Activated CD4-positive, alpha-beta memory T cell treated with anti-CD3 and anti-CD28 coated beads for 36 hours (primary cell): ENCODE measurements at regions not wholly inside any gene's neighbourhood (a gene's known extent, or its start where the extent isn't known, plus 50 kb on each side); places are given as distances from the start of the nearest gene placed in this dataset.

ENCODE experiments used
- CTCF ChIA-PET: fragments of 350-600 bp; sonication (Branson Sonifier 250); formaldehyde crosslinking; loops from one replicate; lab custom pipeline; 2021; ENCODE audit warnings: antibody characterized with exemption, inconsistent platforms; lab: Charles Lee
- POLR2A ChIA-PET: fragments of 350-600 bp; sonication (Branson Sonifier 250); formaldehyde crosslinking; loops from one replicate; lab custom pipeline; 2021; ENCODE audit warnings: antibody characterized with exemption; lab: Charles Lee
- DNase-seq: peaks from one replicate; pipeline ENCODE4 v3.0.0-alpha.2; 2020
- H3K27ac Mint-ChIP-seq: one replicate; pipeline ENCODE4 v1.8.0; 2021; ENCODE audit warnings: mixed read lengths
- H3K27me3 Mint-ChIP-seq: one replicate; pipeline ENCODE4 v1.8.0; 2021; ENCODE audit warnings: mixed read lengths
- H3K36me3 Mint-ChIP-seq: one replicate; pipeline ENCODE4 v1.8.0; 2021; ENCODE audit warnings: mixed read lengths
- H3K4me1 Mint-ChIP-seq: one replicate; pipeline ENCODE4 v1.8.0; 2021; ENCODE audit warnings: low read depth, mixed read lengths
- H3K4me3 Mint-ChIP-seq: one replicate; pipeline ENCODE4 v1.8.0; 2021; ENCODE audit warnings: mild to moderate bottlenecking, mixed read lengths
- H3K9me3 Mint-ChIP-seq: one replicate; pipeline ENCODE4 v1.8.0; 2021; ENCODE audit warnings: mixed read lengths
- intact Hi-C: fragments of 100-400 bp; cut with micrococcal nuclease; formaldehyde crosslinking; loops from one replicate; pipeline ENCODE4 v1.15.1; 2023

DNA sequence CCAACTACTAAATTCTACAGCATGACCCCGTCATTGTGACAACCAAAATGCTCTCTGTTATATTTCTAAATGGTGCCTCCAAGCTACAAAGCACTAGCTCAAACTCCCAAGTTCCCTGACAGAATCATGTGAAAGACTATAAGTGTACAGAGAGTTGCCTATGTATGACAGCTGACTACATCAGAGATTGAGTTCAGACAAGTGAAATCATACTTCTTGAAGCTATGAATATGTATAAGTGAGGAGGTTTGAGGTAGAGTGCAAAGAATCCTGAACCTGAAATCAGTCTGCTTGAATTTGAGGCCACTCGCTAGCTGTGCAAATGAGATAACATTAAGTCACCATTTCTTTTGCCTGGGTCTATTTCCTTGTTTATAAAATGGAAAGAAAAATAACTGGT lies 63.9 kb upstream of the TP63 start:
- Mint-ChIP-seq H3K27ac (no peak overlapping the region), H3K9me3 (no peaks in the 10 kb centered on the region), H3K4me1 (peaks cover 22% of the 10 kb centered on the region), H3K36me3 (no peaks in the 10 kb centered on the region), H3K27me3 (peaks cover 1% of the 10 kb centered on the region), H3K4me3 (no peak overlapping the region)
- ChIA-PET POLR2A (no interaction called here), CTCF (no interaction called here)
- intact Hi-C loops: no loop called here
- no peak for DNase-seq

DNA sequence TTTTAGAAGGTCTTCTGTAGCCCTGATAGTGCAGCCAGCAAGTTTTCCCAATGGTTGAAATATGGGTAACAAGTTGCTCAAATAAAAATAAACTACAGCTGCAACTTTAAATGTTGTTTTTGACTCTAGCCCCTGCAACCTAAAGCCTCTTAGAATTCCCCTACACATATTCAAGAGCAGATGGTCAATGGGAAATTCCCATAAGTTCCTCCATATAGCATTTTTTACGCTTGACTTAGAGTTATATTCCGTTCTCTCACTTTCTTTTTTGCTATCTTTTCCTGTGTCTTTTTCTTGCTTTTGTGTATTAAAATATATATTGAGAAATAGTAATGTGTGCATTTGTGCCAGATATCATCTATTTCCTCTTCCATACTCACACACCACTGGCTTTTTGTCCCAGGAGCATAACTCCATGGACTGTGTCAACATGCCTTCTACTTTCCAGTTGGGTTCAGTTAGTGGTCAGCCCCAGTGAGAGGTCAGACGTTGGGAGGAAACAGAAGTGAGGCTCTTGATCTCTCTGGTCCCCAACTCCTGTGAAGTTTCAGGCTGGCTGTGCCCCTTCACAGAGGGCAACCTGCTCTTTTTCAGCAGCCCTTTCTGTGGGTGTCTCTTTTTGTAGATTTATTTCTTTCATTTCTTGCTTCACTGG lies 63.3 kb upstream of the TP63 start:
- Mint-ChIP-seq H3K27ac (no peak overlapping the region), H3K27me3 (peaks cover 1% of the 10 kb centered on the region), H3K9me3 (no peaks in the 10 kb centered on the region), H3K4me1 (peaks cover 25% of the 10 kb centered on the region), H3K36me3 (no peaks in the 10 kb centered on the region), H3K4me3 (no peak overlapping the region)
- intact Hi-C loops: no loop called here
- ChIA-PET CTCF (no interaction called here), POLR2A (no interaction called here)
- DNase-seq: no peak

DNA sequence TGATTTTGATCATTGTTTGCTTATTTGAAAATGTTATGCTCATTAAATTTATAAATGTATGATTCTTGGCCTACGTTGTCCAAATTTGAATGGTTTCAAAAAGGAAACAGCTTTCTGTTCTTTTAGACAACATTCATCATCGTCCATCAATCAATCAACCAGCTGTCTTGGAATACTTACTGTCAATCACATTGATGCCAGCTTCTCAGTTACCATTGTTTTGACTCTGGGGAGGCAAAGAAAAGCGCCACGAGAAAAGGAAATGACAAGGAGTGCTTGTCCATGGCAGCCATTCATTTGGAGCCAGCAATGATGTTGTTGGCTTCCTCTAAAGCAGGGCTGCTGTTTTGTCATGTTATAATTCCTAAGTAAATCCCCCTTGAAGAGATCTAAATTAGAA lies 62.2 kb upstream of the TP63 start:
- no peak overlapping the region for H3K27ac Mint-ChIP-seq
- ChIA-PET POLR2A (no interaction called here), CTCF (no interaction called here)
- peaks cover 24% of the 10 kb centered on the region for H3K4me1 Mint-ChIP-seq
- H3K4me3 Mint-ChIP-seq: no peak overlapping the region
- H3K27me3 Mint-ChIP-seq: peaks cover 1% of the 10 kb centered on the region
- no peaks in the 10 kb centered on the region for H3K9me3 Mint-ChIP-seq
- intact Hi-C loops: no loop called here
- DNase-seq: no peak
- H3K36me3 Mint-ChIP-seq: no peaks in the 10 kb centered on the region

DNA sequence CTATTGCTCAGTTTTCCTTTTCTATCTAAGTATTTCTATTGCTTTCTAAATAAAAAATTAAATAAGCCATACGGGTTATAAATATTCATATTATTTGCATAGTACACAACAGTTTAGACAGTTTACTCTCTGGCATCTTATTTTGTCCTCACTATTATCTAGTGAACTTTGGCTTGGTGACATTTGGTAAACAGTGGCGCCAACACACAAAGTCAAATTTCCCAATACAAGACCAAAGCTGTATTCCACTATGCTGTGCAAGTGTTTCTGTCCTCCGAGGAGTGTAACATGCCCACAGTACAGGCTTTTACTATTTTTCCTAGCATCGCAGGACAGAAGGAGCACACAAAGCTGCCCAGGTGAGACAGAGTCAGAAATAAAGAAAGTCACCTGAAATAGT lies 61.7 kb upstream of the TP63 start:
- Mint-ChIP-seq H3K9me3 (no peaks in the 10 kb centered on the region), H3K36me3 (no peaks in the 10 kb centered on the region), H3K4me1 (peaks cover 19% of the 10 kb centered on the region), H3K27ac (no peak overlapping the region), H3K27me3 (peaks cover 1% of the 10 kb centered on the region), H3K4me3 (no peak overlapping the region)
- CTCF ChIA-PET: no interaction called here
- intact Hi-C loops: no loop called here
- POLR2A ChIA-PET: no interaction called here
- DNase-seq: no peak

DNA sequence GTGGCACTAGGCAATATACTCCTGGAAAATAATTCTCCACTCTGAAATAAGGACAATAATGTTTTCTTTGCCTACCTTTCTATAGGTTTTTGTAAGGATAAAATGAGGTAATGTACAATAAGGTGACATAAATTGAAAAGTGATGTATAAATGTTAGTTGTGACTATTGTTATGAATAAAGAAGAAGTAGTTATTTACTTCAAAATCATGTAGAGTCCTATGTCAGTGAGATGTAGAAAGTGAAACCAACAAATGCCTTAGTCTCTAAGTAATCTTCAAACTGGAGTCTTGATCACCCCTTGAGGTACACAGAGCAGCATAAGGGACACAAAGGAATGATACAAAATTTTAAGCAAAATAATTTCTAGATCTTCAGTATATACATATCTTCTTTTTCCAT lies 60.3 kb upstream of the TP63 start:
- Mint-ChIP-seq H3K4me1 (peaks cover 16% of the 10 kb centered on the region), H3K27ac (no peak overlapping the region), H3K9me3 (no peaks in the 10 kb centered on the region), H3K27me3 (peaks cover 1% of the 10 kb centered on the region), H3K4me3 (no peak overlapping the region), H3K36me3 (no peaks in the 10 kb centered on the region)
- POLR2A ChIA-PET: no interaction called here
- DNase-seq: no peak
- intact Hi-C loops: loop anchor here (5.0 to 10.0 kb wide), 2 partner anchors 299 to 354 kb away; no protein-coding TSS in a partner anchor
- CTCF ChIA-PET: no interaction called here

DNA sequence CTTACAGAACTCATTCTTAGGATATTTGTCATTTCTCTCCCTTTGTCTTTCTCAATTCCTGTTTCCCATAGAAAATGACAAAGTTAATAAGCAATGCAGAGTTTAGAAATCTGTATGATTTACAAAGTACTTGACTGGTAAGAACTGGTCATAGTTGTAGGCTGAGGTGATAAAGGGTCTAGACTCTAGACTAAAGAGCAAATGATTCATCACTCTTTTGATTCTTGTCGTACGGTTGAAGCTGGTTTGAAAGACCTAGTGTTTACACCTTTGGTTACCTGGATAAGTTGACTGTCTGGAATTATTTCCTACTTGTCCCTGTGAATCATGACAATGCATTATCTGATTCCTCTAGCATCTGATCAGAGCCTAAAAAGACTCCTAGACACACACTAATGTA lies 58.9 kb upstream of the TP63 start:
- Mint-ChIP-seq H3K36me3 (no peaks in the 10 kb centered on the region), H3K4me3 (no peak overlapping the region), H3K9me3 (no peaks in the 10 kb centered on the region), H3K27me3 (no peaks in the 10 kb centered on the region), H3K27ac (no peak overlapping the region), H3K4me1 (peaks cover 22% of the 10 kb centered on the region)
- DNase-seq: no peak
- ChIA-PET POLR2A (no interaction called here), CTCF (interaction anchor here (1.1 to 1.3 kb wide), 2 partner anchors 43 to 228 kb away, joined by 4 read pairs; no protein-coding TSS in a partner anchor)
- intact Hi-C loops: loop anchor here (1.0 to 10.0 kb wide), 5 partner anchors 15 to 353 kb away; no protein-coding TSS in a partner anchor

DNA sequence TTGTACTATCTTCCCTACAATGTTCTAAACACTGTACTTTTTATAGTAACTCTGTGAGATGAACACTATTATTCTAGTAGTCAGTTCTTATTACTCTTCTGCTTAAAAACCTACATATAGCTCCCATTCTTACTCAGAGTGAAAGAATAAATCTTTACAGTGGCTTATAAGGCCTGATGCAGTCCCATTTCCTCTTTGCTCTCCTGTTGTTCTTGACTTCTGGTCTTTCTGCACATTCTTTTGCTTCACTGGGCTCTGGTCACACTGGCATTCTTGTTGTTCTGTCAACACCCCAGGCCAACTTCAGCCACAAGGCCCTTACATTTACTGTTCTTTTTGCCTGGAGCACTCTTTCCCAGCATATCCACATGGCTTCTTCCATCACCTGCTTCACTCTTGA lies 58.2 kb upstream of the TP63 start:
- no peaks in the 10 kb centered on the region for H3K9me3 Mint-ChIP-seq
- H3K4me1 Mint-ChIP-seq: peaks cover 25% of the 10 kb centered on the region
- H3K36me3 Mint-ChIP-seq: no peaks in the 10 kb centered on the region
- POLR2A ChIA-PET: no interaction called here
- H3K27ac Mint-ChIP-seq: no peak overlapping the region
- intact Hi-C loops: loop anchor here (1.0 to 10.0 kb wide), 5 partner anchors 9 to 352 kb away; no protein-coding TSS in a partner anchor
- no peak for DNase-seq
- no peak overlapping the region for H3K4me3 Mint-ChIP-seq
- no peaks in the 10 kb centered on the region for H3K27me3 Mint-ChIP-seq
- CTCF ChIA-PET: no interaction called here

DNA sequence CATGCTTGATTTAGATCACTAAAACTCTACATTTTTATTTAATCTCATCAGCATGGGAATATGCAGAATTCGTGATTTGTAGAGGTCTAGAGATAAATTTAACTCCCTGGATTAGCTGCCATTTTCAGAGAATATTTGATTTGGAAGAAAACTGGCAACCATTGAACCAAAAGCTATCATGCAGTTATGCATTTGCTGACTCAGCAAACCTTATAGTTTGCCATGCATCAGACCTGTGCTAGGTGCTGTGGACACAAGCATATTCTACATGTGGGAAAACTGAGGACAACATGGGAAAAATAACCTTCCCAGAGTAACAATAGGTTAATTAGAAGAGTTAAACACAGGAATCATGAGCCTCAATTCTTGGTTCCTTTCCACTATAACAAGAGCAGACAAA lies 54.7 kb upstream of the TP63 start:
- H3K36me3 Mint-ChIP-seq: no peaks in the 10 kb centered on the region
- no peaks in the 10 kb centered on the region for H3K27me3 Mint-ChIP-seq
- no peak for DNase-seq
- H3K4me3 Mint-ChIP-seq: no peak overlapping the region
- H3K27ac Mint-ChIP-seq: no peak overlapping the region
- CTCF ChIA-PET: interaction anchor here (0.6 kb wide), 1 partner anchor 374 kb away, joined by 3 read pairs; no protein-coding TSS in a partner anchor
- no peaks in the 10 kb centered on the region for H3K9me3 Mint-ChIP-seq
- H3K4me1 Mint-ChIP-seq: peaks cover 18% of the 10 kb centered on the region
- intact Hi-C loops: loop anchor here (5.0 to 10.0 kb wide), 2 partner anchors 41 to 348 kb away; no protein-coding TSS in a partner anchor
- POLR2A ChIA-PET: no interaction called here

DNA sequence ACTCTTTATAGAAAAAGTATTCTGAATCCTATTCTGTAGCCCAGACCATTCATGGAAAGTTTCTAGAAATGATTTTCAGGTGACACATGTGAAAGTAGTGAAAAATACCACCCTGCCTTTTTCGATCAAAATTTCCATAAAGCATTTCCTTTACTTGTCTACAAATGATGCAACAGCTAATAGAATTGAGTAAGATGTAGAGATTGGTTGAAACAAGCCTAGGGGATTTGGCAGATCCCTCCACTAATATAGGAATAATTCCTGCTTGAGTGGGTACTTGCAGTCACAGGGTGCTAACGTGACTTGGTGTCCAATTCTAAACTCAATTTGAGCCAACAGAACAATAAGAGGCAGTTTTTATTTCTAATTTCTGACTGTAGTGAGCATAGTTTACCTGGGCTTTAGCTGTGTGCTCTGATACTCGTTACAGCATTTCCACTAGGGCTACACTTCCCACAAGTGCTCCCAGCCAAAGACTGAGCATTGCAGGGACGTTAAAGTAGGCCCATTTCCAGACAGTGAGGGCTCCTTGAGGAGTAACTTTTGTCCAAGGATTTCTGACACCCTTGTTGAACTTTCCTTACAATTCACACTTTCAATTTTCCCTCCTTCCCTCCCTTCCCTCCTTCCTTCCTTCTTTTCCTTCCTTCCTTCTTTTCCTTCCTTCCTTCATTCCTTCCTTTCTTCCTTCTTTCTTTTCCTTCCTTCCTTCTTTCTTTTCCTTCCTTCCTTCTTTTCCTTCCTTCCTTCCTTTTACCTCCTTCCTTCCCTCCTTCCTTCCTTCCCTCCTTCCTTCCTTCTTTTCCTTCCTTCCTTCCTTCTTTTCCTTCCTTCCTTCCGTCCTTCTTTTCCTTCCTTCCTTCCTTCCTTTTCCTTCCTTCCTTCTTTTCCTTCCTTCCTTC lies 53.9 kb upstream of the TP63 start:
- no peaks in the 10 kb centered on the region for H3K9me3 Mint-ChIP-seq
- no peak overlapping the region for H3K27ac Mint-ChIP-seq
- H3K4me3 Mint-ChIP-seq: no peak overlapping the region
- H3K4me1 Mint-ChIP-seq: peaks cover 16% of the 10 kb centered on the region
- intact Hi-C loops: loop anchor here (5.0 to 10.0 kb wide), 2 partner anchors 40 to 348 kb away; no protein-coding TSS in a partner anchor
- H3K27me3 Mint-ChIP-seq: no peaks in the 10 kb centered on the region
- CTCF ChIA-PET: interaction anchor here (0.6 kb wide), 1 partner anchor 373 kb away, joined by 3 read pairs; no protein-coding TSS in a partner anchor
- no peaks in the 10 kb centered on the region for H3K36me3 Mint-ChIP-seq
- no peak for DNase-seq
- POLR2A ChIA-PET: no interaction called here

DNA sequence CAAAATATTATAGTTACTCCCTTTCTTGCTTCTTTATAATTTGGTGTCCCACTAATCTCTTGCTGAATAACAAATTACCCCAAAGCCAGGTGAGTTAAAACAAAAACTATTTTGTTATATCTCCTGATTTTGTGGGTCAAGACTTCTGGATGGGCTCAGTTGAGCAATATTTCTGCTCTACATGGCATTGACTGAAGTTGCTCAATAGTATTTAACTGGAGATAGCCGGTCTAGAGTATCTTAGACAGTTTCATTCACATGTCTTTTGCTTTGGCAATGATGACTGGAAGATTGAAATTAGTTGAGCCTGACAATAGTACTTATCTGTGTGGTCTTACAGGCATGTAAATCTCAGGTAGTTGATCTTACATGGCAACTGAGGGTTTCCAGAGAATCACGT lies 51.0 kb upstream of the TP63 start:
- Mint-ChIP-seq H3K9me3 (no peaks in the 10 kb centered on the region), H3K36me3 (no peaks in the 10 kb centered on the region), H3K4me3 (no peak overlapping the region), H3K4me1 (peaks cover 9% of the 10 kb centered on the region), H3K27ac (no peak overlapping the region), H3K27me3 (peaks cover 6% of the 10 kb centered on the region)
- intact Hi-C loops: no loop called here
- CTCF ChIA-PET: no interaction called here
- no peak for DNase-seq
- POLR2A ChIA-PET: no interaction called here
